Stomach (tissue), 8 donors: ENCODE measurements at regions not wholly inside any gene's neighbourhood (a gene's known extent, or its start where the extent isn't known, plus 50 kb on each side); places are given as distances from the start of the nearest gene placed in this dataset.

ENCODE experiments used
- DNase-seq, 2 donors: peaks; one replicate each; pipeline versions ENCODE4 v3.0.0 to v3.0.0-alpha.2; 2013 to 2019
- H3K27ac ChIP-seq, 5 donors: fragments of 200-600 bp in 4 of 5; sonication (generic) in 4 of 5; one replicate each; pipeline ENCODE4 v1.5.1; 2013 to 2019; ENCODE audit warnings: mild to moderate bottlenecking in 1 of 5, moderate library complexity in 1 of 5
- H3K27me3 ChIP-seq, 3 donors: fragments of 200-600 bp; sonication (generic); one replicate each; pipeline ENCODE4 v1.5.1; 2017 to 2019; ENCODE audit warnings: mixed run types in 1 of 3
- H3K36me3 ChIP-seq, 4 donors: fragments of 200-600 bp; sonication (generic); 1 replicate in 3 of 4; 2 replicates in 1 of 4; pipeline ENCODE4 v1.5.1; 2016 to 2019
- H3K4me1 ChIP-seq, 4 donors: fragments of 200-600 bp; sonication (generic); one replicate each; pipeline ENCODE4 v1.5.1; 2016 to 2019
- H3K4me3 ChIP-seq, 4 donors: fragments of 200-600 bp; sonication (generic) in 3 of 4; one replicate each; pipeline ENCODE4 v1.5.1; 2016 to 2019; ENCODE audit warnings: mild to moderate bottlenecking in 1 of 4
- H3K9me3 ChIP-seq, 4 donors: fragments of 200-600 bp; sonication (generic); one replicate each; pipeline ENCODE4 v1.5.1; 2016 to 2019
- EP300 ChIP-seq: sonication (generic); formaldehyde crosslinking; IDR thresholded peaks from one replicate; pipeline ENCODE4 v1.6.1; 2017; ENCODE audit warnings: antibody characterized with exemption
- POLR2A ChIP-seq, 4 donors: fragments of 450-650 bp; IDR thresholded peaks; one replicate each; pipeline ENCODE4 v1.6.1; 2016; ENCODE audit warnings: antibody characterized with exemption in 4 of 4, control low read depth in 2 of 4, mild to moderate bottlenecking in 1 of 4, moderate library complexity in 1 of 4
- POLR2AphosphoS5 ChIP-seq, 3 donors: sonication (generic); formaldehyde crosslinking; IDR thresholded peaks; one replicate each; pipeline ENCODE4 v1.6.1; 2016; ENCODE audit warnings: antibody characterized with exemption in 3 of 3
- WGBS, 5 donors: extraction: QIAGEN DNeasy Blood & Tissue Kit in 3 of 5; methylation state at CpG; one replicate each; pipeline versions ENCODE4 v1.1.5 to v1.1.7; 2013 to 2018; 5-methylcytosine and 5-hydroxymethylcytosine counted together
- intact Hi-C: fragments of 100-400 bp; cut with DNase I; formaldehyde crosslinking; loops from one replicate; pipeline ENCODE4 v1.15.1; 2023; ENCODE audit warnings: low total_unique reads
- TF ChIP-seq, protein P1 (sequence below), 7 experiments: fragments of 450-650 bp in 4 of 7; fragments of 200-600 bp in 3 of 7; sonication (generic) in 3 of 7; IDR thresholded peaks; one replicate each; pipeline ENCODE4 v1.5.1; 2016 to 2019; ENCODE audit warnings: antibody characterized with exemption in 7 of 7, control low read depth in 2 of 7, mild to moderate bottlenecking in 1 of 7
- donor health status: healthy with polysubstance abuse.
- donor health status: Bipolar disorder and iron deficiency.
- donor health status: healthy.

DNA sequence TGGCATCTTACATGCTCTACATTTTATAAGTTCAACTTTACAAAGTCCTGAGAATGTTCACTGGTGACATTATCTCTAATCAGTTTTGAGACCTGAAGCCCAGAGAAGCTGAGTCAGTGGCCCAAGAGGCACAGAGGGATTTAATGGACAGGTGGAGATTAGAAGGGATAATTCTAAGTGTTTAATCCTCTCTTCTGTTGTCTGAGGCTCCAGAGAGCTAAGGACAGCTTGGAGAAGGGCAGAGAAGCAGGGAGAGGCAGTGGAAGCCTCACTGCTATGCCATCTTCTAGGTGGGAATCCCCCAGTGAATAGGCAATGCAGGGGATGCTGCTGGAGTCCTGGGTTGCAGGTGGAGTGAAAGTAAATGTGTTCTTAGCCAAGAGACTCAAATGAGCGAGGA, 369.4 kb upstream of the SLCO3A1 start:
- H3K27me3 ChIP-seq: no peaks in the 10 kb centered on the region
- WGBS, 5 donors: 91 to 100% (median 96%) methylated on average over 1 of the region's 1 CpG
- TF ChIP-seq POLR2AphosphoS5 (IDR thresholded peaks at IDR 0.05): no peak
- TF ChIP-seq POLR2A (IDR thresholded peaks at IDR 0.05): no peak
- TF ChIP-seq, protein P1, sequence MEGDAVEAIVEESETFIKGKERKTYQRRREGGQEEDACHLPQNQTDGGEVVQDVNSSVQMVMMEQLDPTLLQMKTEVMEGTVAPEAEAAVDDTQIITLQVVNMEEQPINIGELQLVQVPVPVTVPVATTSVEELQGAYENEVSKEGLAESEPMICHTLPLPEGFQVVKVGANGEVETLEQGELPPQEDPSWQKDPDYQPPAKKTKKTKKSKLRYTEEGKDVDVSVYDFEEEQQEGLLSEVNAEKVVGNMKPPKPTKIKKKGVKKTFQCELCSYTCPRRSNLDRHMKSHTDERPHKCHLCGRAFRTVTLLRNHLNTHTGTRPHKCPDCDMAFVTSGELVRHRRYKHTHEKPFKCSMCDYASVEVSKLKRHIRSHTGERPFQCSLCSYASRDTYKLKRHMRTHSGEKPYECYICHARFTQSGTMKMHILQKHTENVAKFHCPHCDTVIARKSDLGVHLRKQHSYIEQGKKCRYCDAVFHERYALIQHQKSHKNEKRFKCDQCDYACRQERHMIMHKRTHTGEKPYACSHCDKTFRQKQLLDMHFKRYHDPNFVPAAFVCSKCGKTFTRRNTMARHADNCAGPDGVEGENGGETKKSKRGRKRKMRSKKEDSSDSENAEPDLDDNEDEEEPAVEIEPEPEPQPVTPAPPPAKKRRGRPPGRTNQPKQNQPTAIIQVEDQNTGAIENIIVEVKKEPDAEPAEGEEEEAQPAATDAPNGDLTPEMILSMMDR (IDR thresholded peaks at IDR 0.05): no peak
- TF ChIP-seq EP300: no peak
- H3K27ac ChIP-seq: no peak overlapping the region
- H3K9me3 ChIP-seq: no peaks in the 10 kb centered on the region
- DNase-seq: no peak
- intact Hi-C loops: no loop called here
- H3K4me1 ChIP-seq: no peaks in the 10 kb centered on the region
- no peak overlapping the region for H3K4me3 ChIP-seq
- H3K36me3 ChIP-seq: no peaks in the 10 kb centered on the region

DNA sequence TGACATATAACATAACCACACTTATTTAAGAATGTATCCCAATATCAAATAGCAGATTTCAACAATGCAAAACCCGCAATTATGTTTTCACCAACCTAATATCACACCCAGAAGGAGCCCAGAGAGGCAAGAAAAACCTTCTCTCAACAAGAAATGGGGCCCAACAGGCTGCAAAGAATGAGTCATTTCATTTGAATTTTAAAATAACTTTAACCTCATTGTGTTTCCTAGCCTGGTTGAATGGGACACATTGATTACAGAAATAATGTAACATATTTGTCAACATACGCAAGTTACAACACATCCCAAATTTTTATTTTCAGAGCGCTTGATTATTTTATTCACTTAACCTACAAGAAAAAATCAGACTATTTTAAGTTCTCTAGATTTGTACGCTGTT, 365.1 kb upstream of the SLCO3A1 start:
- no peak overlapping the region for H3K27ac ChIP-seq
- no peaks in the 10 kb centered on the region for H3K27me3 ChIP-seq
- TF ChIP-seq POLR2A (IDR thresholded peaks at IDR 0.05): no peak
- no peak for TF ChIP-seq POLR2AphosphoS5 (IDR thresholded peaks at IDR 0.05)
- TF ChIP-seq, protein P1 (IDR thresholded peaks at IDR 0.05): no peak
- no peak for TF ChIP-seq EP300
- peaks cover 0 to 3% (median 0%) of the 10 kb centered on the region in 4 donors for H3K9me3 ChIP-seq
- H3K4me1 ChIP-seq: no peaks in the 10 kb centered on the region
- DNase-seq: no peak
- H3K4me3 ChIP-seq: no peak overlapping the region
- intact Hi-C loops: no loop called here
- H3K36me3 ChIP-seq: no peaks in the 10 kb centered on the region
- 67 to 83% (median 81%) methylated on average over 4 of the region's 4 CpGs for WGBS, 5 donors

DNA sequence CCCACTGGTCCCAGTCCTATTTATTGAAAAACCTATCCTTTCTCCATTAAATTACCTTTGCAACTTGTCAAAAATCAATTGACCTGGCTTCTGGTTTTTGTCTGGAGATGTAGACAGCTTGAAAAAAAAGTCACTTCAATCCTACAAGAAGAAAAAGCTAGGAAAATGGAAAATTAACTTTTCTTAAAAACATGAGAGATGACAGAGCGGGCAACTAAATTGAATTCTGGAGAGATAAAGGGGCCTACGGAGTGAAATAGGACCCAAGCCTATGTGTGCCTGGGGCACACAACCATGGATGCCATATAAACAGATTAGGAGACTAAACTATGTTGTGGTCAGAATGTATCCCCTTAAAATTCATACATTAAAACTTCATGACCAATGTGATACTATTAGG, 363.3 kb upstream of the SLCO3A1 start:
- Histone ChIP-seq H3K27me3 (no peaks in the 10 kb centered on the region), H3K36me3 (no peaks in the 10 kb centered on the region), H3K9me3 (peaks cover 0 to 3% (median 0%) of the 10 kb centered on the region in 4 donors), H3K27ac (no peak overlapping the region), H3K4me3 (no peak overlapping the region), H3K4me1 (no peaks in the 10 kb centered on the region)
- intact Hi-C loops: no loop called here
- WGBS, 5 donors: 93 to 95% (median 95%) methylated on average over 2 of the region's 2 CpGs
- no peak for TF ChIP-seq POLR2AphosphoS5 (IDR thresholded peaks at IDR 0.05)
- TF ChIP-seq, protein P1 (IDR thresholded peaks at IDR 0.05): no peak
- no peak for TF ChIP-seq POLR2A (IDR thresholded peaks at IDR 0.05)
- no peak for TF ChIP-seq EP300
- DNase-seq: no peak

DNA sequence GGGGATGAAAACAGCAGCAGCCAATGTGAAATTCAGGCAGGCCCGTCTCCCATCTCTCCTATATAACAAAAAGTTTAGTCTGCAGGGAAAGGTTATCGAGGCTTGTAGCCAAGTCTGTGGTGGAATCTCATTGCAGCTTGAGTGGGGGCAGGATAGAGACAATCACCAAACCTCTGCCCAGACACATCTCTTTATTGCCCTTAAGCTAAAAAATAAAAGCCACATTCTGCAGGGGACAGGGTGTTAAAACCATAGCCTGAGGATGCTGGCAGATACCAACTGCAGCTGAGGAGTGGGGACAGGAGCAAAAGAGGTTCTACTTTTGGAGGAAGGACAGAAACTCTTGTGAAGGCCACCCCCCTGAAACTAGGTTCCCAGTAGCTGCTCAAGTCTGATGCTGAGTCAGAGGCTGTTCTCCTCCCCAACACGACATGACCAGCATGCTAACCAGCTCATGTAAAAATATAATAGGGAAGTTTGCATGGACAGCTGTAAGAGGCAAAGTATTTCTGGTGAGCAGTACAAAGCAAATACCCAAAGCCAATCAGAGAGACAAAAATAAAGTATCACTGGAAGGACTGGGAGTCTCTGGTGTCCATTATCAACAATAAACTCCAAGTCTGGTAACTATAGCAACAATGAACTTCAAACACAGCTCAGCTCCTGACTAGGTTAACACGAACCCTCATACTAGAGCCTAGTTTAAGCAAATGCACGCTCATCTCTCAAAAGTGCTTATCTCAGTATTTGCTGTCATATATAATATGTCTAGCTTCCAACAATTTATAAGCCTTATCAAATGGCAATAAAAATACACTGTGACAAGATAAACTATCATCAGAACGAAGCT, 362.2 kb upstream of the SLCO3A1 start:
- intact Hi-C loops: no loop called here
- 67 to 77% (median 76%) methylated on average over 6 of the region's 6 CpGs for WGBS, 5 donors
- Histone ChIP-seq H3K27me3 (no peaks in the 10 kb centered on the region), H3K9me3 (peaks cover 0 to 3% (median 0%) of the 10 kb centered on the region in 4 donors), H3K36me3 (no peaks in the 10 kb centered on the region), H3K4me3 (no peak overlapping the region), H3K4me1 (no peaks in the 10 kb centered on the region), H3K27ac (no peak overlapping the region)
- DNase-seq: no peak
- TF ChIP-seq EP300: no peak
